ENCODE measurements at regions not wholly inside any gene's neighbourhood (a gene's known extent, or its start where the extent isn't known, plus 50 kb on each side); places are given as distances from the start of the nearest gene placed in this dataset.
A peak's percentile ranks its signal among the peaks of the same experiment; 100 is the strongest.

DNA sequence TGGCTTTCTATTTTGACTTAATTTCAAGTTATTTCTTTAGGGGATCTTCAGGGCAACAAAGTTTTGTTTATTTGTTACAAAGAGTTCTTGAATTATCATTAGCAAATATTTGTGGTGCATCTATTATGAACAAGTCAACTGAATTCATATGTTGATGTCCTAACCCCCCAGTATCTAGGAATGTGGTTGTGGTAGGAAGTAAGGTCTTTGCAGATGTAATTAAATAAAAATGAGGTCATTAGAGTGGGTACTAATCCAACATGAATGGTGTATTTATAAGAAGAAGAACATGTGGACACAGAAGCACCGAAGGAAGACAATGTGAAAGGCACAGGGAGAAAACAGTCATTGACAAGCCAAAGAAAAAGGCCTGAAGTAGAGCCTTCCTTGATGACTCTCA, 474.0 kb upstream of the DAB2 start:
- DNase-seq: no peak

GRCh38 chr5:39896706-39897105, 471.9 kb upstream of the DAB2 start:
- no peak for DNase-seq

DNA sequence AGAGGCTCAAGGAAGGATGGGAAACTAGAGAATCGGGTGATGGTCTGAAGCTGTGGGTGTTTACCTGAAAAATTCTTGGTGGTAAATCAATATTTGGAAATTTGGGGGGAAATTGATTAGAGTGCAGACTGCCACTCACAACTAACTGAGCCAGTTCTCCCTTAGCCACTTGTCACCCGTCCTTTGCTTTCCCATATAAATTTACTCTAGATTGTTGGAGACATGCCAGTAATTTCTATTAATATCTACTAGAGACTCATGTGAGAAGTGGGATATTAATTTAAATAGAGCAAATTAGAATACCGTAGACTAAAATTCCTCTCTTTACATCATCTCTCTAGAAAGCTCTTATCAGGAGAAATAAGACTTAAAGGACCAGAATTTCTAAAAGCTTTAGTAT, 471.3 kb upstream of the DAB2 start:
- DNase-seq: no peak

- peak in 1 of 3 donors; percentile 8 for DNase-seq
These were observed 467.9 kb upstream of the DAB2 start for GRCh38 chr5:39892708-39893107.

GRCh38 chr5:39891376-39891775, 466.6 kb upstream of the DAB2 start:
- DNase-seq: peak; percentile 7 to 12 (median 10)

- no peak for DNase-seq
These were observed 456.2 kb upstream of the DAB2 start for GRCh38 chr5:39880985-39881384.

DNA sequence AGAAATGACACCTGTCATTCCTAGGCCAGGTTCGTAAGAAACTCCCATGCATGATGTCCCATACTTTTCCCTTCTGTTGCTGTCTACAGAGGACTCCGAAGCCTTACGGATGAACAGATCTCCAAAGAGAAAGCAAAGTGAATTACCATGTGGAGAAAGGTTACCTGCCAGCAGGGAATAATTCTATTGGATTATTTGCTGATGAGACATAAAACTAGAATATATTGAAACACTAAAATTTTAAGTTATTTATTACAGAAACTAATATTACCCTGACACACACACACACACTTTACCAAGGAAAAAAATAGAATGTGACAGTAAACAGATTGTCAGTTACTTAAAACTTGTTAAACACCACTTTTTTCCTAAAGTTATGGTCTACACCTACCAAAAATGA, 452.7 kb upstream of the DAB2 start:
- no peak for DNase-seq

DNA sequence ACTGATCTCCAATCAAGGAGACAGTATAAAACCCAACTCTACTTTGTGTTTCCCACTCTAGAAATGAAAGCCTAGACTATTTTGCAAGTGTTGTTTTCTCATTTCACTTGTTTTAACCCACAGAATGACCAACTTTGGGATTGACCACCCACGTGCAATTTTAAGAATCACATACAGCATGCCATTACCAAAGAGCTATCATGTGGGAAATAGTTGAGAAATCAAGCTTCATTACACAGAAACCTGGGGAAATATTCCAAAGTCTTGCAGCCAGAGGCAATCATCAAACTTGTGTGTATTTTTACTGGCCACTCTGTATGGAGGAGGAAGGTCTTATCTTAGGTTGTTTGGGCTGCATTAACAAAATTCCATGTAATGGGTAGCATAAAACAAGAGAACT, 451.4 kb upstream of the DAB2 start:
- no peak for DNase-seq

- DNase-seq: no peak
These were observed 445.4 kb upstream of the DAB2 start for GRCh38 chr5:39870137-39870536.

DNA sequence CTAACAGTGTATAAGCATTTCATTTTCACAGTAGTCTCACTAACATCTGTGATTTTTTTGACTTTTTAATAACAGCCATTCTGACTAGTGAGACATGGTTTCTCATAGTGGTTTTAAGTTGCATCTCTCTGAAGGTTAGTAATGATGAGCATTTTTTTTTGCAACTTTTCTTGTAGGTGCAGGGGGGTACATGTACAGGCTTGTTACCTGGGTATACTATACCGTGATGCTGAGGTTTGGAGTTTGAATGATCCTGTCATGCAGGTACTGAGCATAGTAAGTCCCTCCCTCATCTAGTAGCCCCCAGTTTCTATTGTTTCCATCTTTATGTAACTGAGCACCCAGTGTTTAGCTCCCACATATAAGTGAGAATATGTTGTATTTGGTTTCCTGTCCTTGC, 444.6 kb upstream of the DAB2 start:
- no peak for DNase-seq

- no peak for DNase-seq
These were observed 443.1 kb upstream of the DAB2 start for GRCh38 chr5:39867923-39868322.

GRCh38 chr5:39863926-39864552, 439.3 kb upstream of the DAB2 start:
- DNase-seq: no peak

DNA sequence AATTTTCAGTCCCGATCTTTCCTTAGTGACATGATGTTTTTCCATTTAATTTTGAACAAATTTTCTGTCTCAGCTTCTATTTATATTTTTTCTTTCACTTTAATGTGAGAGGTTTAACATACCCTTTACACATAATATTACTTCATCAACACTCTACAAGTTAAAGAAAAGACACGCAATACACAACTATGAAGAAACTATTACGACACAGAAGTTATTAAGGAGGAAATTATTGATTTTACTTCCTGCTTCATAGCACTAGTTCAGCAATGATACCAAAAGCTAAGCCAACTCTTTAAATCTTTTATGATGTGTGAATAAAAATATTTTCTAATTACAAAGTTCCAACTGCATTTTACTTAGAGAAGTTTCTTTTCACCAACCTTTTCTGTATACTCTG, 432.3 kb upstream of the DAB2 start:
- no peak for DNase-seq

DNA sequence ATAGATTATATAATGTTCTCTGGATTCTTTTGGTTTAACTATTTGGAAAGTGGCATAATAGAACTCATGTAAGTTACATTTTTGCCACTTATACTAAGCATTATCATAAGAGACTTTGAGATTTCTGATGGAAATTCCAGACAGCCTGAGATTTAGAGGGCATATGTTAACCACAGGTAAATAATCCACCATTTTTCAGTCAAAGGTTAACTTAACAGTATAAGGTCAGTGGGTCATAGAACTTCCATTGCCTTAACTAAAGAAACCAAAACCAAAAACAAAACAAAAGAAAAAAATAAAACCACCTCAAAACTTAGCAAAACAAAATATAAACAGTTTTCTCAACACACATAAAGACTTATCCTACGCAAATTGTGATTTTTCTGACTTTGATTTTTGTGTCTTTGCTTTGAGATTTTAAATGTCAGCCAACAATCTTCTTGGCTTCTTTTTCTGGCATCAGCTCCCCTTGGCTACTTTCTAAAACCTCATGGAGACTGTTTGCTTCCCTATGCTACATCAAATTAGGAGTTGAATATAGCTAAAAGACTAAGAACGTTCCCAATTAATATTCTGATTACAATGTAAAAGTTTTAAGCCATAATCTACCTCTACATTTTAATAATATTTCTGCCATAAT, 430.1 kb upstream of the DAB2 start:
- DNase-seq: peak in 2 of 3 donors; percentile 30 to 40

GRCh38 chr5:39850291-39850690, 425.5 kb upstream of the DAB2 start:
- no peak for DNase-seq

- no peak for DNase-seq
These were observed 421.4 kb upstream of the DAB2 start for GRCh38 chr5:39846144-39846543.

DNA sequence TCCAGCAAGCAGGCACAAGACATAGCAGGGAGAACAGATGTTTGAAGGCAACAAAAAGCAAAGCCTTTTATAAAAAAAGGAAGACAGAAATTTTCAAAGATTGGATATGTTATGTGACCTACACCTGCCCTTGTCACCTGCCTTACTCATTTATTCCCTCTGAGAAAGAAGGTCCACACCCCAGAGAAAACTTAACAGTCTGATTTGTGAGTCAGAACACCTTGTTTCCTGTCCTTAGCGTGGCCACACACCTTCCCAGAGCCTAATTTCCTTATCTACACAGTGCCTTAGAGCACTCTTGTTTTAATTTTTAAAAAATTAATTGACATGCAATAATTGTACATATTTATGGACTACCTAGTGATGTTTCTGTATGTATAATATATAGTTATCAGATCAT, 419.0 kb upstream of the DAB2 start:
- no peak for DNase-seq

DNA sequence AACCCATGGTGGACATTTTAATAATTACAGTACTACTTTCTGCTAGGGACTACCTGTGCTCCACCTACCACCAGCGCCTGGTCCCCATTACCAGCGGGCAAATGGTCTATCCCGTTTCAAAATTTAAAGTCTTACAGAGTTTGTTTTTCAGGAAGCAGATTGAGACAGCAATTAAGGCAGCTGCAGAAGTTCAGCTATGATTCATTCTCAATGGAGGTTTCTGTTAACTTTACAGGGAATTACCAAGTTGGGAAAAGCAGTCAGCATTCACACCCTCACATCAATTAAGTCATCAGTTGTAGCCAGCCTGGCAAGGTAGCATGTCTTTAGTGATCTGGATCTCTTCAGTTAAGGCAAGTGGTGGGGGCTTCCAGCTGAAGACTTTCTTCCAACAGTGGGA, 410.6 kb upstream of the DAB2 start:
- no peak for DNase-seq

DNA sequence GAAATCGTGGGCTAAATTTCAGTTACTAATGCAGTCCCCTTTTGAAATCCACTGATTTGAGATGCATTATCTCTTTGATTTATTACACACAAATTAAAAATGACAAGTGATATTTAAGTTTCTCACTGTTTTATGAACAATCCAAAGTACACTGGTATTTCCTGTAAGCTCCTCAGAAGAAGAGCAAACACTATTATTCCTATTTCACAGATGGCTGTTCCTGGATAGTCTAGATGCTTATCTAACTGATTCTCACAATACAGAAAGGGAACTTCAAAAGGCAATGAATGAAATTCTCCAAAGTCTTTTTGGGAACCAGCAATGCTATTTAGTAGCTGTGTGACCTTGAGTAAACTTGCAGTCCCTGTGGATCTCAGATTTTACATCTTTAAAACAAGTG, 404.7 kb upstream of the DAB2 start:
- DNase-seq: no peak

GRCh38 chr5:39826051-39826450, 401.3 kb upstream of the DAB2 start:
- no peak for DNase-seq

- no peak for DNase-seq
These were observed 400.5 kb upstream of the DAB2 start for GRCh38 chr5:39825301-39825700.

- DNase-seq: no peak
These were observed 397.2 kb upstream of the DAB2 start for GRCh38 chr5:39822020-39822419.

- no peak for DNase-seq
These were observed 392.1 kb upstream of the DAB2 start for GRCh38 chr5:39816866-39817265.

DNA sequence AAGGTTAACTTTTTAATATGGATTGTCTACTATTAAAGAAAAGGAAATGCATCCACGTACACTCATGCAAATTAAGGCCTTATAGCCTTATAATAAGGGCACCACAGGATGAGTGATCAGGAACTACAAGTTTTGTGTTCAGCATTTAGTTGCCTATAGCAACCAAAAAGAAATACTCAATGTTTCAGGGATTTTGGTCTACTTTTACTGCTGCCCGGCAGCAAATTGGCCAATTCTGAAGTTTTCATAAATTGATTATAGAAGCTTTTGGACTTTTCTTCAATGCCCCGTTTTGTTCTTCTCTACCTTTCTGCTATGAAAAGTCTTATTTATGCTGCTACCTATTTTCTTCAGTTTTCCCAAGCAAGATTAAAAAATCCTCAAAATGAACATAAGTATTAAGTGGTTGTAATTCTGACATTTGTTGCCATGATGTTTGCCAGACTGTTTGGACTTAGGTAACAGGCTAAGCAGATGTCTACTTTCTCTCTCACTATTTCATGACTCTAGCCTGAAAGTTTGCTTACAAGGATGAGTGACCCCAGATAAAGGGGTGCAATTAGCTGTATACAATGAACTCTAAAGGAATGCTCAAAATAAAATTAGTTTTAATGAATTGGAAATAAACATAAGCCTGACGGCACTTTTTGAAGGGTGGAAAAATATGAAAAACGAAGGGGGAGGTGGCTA, 391.5 kb upstream of the DAB2 start:
- no peak for DNase-seq
